NCI-H2171 (cell line): ENCODE measurements at regions not wholly inside any gene's neighbourhood (a gene's known extent, or its start where the extent isn't known, plus 50 kb on each side); places are given as distances from the start of the nearest gene placed in this dataset.

Source experiments
- DNase-seq: peaks from one replicate; lab custom pipeline; 2025; lab: John Stamatoyannopoulos, UW

GRCh38 chr2:60321816-60322215, 231.6 kb downstream of the BCL11A start:
- DNase-seq = no peak

GRCh38 chr2:60320724-60321123, 232.7 kb downstream of the BCL11A start:
- no peak for DNase-seq

GRCh38 chr2:60319031-60319547, 234.4 kb downstream of the BCL11A start:
- no peak for DNase-seq

GRCh38 chr2:60318544-60318943, 234.9 kb downstream of the BCL11A start:
- no peak for DNase-seq

- no peak for DNase-seq
Observed at GRCh38 chr2:60317844-60318243, 235.6 kb downstream of the BCL11A start.

GRCh38 chr2:60317034-60317386, 236.4 kb downstream of the BCL11A start:
- no peak for DNase-seq

- no peak for DNase-seq
Observed at GRCh38 chr2:60316381-60317033, 236.9 kb downstream of the BCL11A start.

- no peak for DNase-seq
Observed at GRCh38 chr2:60313470-60314172, 239.8 kb downstream of the BCL11A start.

GRCh38 chr2:60312618-60313017, 240.8 kb downstream of the BCL11A start:
- DNase-seq = no peak

- no peak for DNase-seq
Observed at GRCh38 chr2:60311524-60311923, 241.9 kb downstream of the BCL11A start.

GRCh38 chr2:60309941-60310660, 243.4 kb downstream of the BCL11A start:
- no peak for DNase-seq

GRCh38 chr2:60309336-60309735, 244.1 kb downstream of the BCL11A start:
- DNase-seq = no peak

- DNase-seq = no peak
Observed at GRCh38 chr2:60306267-60306861, 247.1 kb downstream of the BCL11A start.

GRCh38 chr2:60303680-60304079, 249.8 kb downstream of the BCL11A start:
- DNase-seq = no peak

- DNase-seq = no peak
Observed at GRCh38 chr2:60302377-60303126, 250.9 kb downstream of the BCL11A start.

- no peak for DNase-seq
Observed at GRCh38 chr2:60301726-60302125, 251.7 kb downstream of the BCL11A start.

GRCh38 chr2:60299179-60299578, 254.3 kb downstream of the BCL11A start:
- no peak for DNase-seq

GRCh38 chr2:60298006-60298696, 255.3 kb downstream of the BCL11A start:
- no peak for DNase-seq

- no peak for DNase-seq
Observed at GRCh38 chr2:60297296-60298005, 256.0 kb downstream of the BCL11A start.

- no peak for DNase-seq
Observed at GRCh38 chr2:60296219-60296955, 257.1 kb downstream of the BCL11A start.
